PFSK-1 (cell line): ENCODE measurements at regions not wholly inside any gene's neighbourhood (a gene's known extent, or its start where the extent isn't known, plus 50 kb on each side); places are given as distances from the start of the nearest gene placed in this dataset.

Experiments used
- REST ChIP-seq, 2 experiments: IDR thresholded peaks; 2 replicates each; pipeline versions ENCODE4 v1.6.1 to v1.8.0; 2011 to 2012; ENCODE audit warnings: low read depth in 2 of 2, low read length in 2 of 2, control low read depth in 1 of 2, inconsistent platforms in 1 of 2, mild to moderate bottlenecking in 1 of 2, moderate library complexity in 1 of 2; ENCODE audit not compliant: insufficient read depth in 1 of 2
- SIN3A ChIP-seq: IDR thresholded peaks from 2 replicates; pipeline ENCODE4 v1.6.1; 2012; ENCODE audit warnings: mild to moderate bottlenecking, low read length, moderate library complexity, borderline replicate concordance; ENCODE audit not compliant: insufficient read depth

GRCh38 chr2:18922276-18922675 lies 332.9 kb upstream of the NT5C1B start:
- TF ChIP-seq SIN3A: no peak
- TF ChIP-seq REST (IDR thresholded peaks at IDR 0.05; ENCODE audit: insufficient read depth in 1 of 2, low read depth in 2 of 2, low read length in 2 of 2): no peak
